PC-9 (cell line): ENCODE measurements at regions not wholly inside any gene's neighbourhood (a gene's known extent, or its start where the extent isn't known, plus 50 kb on each side); places are given as distances from the start of the nearest gene placed in this dataset.

ENCODE experiments used
- CTCF ChIP-seq: fragments of 200-600 bp; sonication (generic); conservative IDR thresholded peaks from 2 replicates; pipeline ENCODE4 v1.6.1; 2017; ENCODE audit warnings: mixed run types, antibody characterized with exemption, mild to moderate bottlenecking, moderate library complexity
- EZH2 ChIP-seq: fragments of 200-600 bp; sonication (generic); IDR thresholded peaks from 2 replicates; pipeline ENCODE4 v1.8.0; 2017; ENCODE audit warnings: antibody characterized with exemption, low read depth

DNA sequence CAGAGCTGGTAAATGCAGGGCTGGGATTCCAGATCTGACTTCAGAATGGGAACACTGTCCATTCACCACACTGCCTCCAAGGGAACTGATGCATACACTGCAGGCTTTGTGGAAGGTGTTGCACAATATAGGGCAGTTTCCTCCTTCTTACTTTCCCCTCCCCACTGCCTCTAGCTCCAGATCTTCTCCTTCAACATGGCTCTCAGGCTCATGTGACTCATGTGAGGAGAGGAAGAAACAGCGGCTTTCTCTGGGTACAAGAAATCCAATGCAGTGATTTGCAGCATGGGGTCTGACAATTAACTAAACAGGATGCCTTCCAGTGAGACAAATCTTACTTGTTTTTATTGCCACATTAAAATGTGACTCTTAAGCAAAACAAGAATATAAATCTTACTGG, 447.6 kb upstream of the CCDC196 start:
- no peak for TF ChIP-seq CTCF
- no peak for TF ChIP-seq EZH2
